ENCODE measurements at regions not wholly inside any gene's neighbourhood (a gene's known extent, or its start where the extent isn't known, plus 50 kb on each side); places are given as distances from the start of the nearest gene placed in this dataset.

DNA sequence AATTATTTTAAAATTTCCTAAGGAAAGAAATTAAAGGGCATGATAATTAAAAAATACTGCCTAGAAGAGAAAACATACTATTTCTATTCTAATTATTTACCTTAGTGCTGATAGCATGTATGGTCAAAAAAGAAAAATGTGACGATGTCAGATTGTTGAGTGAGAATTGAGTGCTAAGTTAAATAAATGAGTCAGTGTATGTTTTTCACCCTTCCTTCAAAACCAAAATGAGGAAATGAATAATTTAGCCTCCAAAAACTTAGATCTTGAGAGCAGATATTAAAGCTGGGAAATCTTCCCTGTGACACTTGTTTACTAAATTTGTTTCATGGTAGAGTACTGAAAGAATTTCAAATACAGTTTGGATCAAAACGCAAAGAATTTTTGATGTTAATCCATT, 58.6 kb upstream of the NYAP2 start:
- H3K4me3 ChIP-seq (ENCODE audit: low read depth, low read length) = no peak overlapping the region
- DNase-seq (ENCODE audit: low read depth) = no peak
- TF ChIP-seq CTCF (IDR thresholded peaks at IDR 0.05; ENCODE audit: insufficient read depth, low read length) = no peak

DNA sequence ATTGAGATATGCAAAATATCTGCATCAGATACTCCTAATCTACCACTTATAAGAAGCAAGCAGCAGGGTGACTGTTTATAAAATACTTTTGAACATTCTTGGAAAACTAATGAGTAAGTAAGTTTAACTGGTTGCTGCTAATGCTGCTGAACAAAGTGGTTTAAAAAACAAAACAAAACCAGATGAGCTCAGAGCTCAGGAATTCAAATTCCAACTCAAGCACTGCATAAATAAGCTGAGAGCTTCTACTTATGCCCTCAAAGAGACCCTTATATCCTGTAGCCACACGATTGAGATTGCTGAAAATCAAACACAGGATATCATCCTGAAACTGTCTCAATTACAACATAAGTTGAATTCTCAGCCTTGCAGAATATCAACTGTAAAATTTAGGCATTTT, 62.3 kb upstream of the NYAP2 start:
- H3K4me3 ChIP-seq (ENCODE audit: low read depth, low read length) = no peak overlapping the region
- peak; percentile 1 for DNase-seq (ENCODE audit: low read depth)
- no peak for TF ChIP-seq CTCF (IDR thresholded peaks at IDR 0.05; ENCODE audit: insufficient read depth, low read length)

- no peak for DNase-seq (ENCODE audit: low read depth)
Observed at GRCh38 chr2:225334514-225334913, 65.0 kb upstream of the NYAP2 start.

GRCh38 chr2:225328192-225328591, 71.3 kb upstream of the NYAP2 start:
- TF ChIP-seq CTCF (IDR thresholded peaks at IDR 0.05; ENCODE audit: insufficient read depth, low read length) = no peak
- DNase-seq (ENCODE audit: low read depth) = no peak
- H3K4me3 ChIP-seq (ENCODE audit: low read depth, low read length) = no peak overlapping the region

More at GRCh38 chr2:225334514-225334913, 65.0 kb upstream of the NYAP2 start:
- no peak for TF ChIP-seq CTCF (IDR thresholded peaks at IDR 0.05; ENCODE audit: insufficient read depth, low read length)
- no peak overlapping the region for H3K4me3 ChIP-seq (ENCODE audit: low read depth, low read length)

DNA sequence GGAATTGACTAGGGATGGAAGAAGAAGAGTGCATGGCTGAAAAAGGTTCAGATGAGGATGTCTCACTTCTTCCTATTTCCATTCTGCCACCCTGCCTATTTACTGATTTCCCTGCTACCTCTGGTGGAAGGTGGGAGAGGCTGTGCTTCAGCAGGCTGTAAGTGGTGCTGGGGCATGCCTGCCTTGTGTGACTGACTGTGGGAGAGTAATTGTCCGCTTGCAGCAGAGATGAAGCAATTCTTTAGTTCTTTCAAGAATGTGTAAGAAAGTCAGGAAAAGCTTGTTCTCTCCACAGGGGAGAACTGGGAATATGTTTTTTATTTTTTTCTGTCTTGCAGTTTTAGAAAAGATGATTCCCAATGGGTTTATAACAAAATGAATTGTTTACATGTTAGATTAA, 72.5 kb upstream of the NYAP2 start:
- TF ChIP-seq CTCF (IDR thresholded peaks at IDR 0.05; ENCODE audit: insufficient read depth, low read length) = no peak
- no peak for DNase-seq (ENCODE audit: low read depth)
- no peak overlapping the region for H3K4me3 ChIP-seq (ENCODE audit: low read depth, low read length)

DNA sequence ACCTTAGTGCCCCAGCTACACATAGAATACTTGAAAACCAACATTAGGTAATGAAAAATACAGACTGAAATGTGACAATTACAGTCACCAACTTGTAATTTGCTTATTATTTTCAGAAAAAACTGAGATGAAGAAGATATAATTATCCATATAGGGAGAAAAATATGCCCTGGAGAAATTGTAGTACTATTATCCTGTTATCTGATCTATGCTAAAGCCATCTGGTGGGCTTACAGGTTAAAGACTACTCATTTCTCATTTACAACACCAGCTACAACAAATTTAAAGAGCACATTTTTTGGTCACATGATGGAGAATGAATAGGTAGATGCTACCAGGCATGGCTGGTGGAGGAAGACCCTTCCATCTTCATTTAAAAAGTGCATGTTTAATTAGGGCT, 79.6 kb upstream of the NYAP2 start:
- no peak overlapping the region for H3K4me3 ChIP-seq (ENCODE audit: low read depth, low read length)
- no peak for DNase-seq (ENCODE audit: low read depth)
- no peak for TF ChIP-seq CTCF (IDR thresholded peaks at IDR 0.05; ENCODE audit: insufficient read depth, low read length)

DNA sequence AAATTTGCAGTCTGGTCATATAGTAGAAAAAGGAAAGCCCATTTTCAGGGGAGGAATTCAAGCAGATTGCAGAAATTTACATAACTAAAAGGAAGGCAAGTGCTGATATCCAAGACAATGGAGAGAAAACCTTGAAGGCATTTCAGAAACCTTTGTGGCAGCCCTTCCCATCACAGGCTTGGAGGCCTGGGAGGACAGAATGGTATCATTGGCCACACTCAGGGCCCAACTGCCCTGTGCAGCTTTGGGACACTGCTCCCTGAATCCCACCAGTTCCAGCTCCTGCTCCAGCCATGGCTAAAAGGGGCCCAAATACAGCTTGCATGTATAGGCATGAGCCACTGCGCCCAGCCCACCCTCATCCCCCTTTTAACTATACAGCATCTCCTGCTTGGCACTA, 81.1 kb upstream of the NYAP2 start:
- TF ChIP-seq CTCF (IDR thresholded peaks at IDR 0.05; ENCODE audit: insufficient read depth, low read length) = no peak
- H3K4me3 ChIP-seq (ENCODE audit: low read depth, low read length) = no peak overlapping the region
- DNase-seq (ENCODE audit: low read depth) = no peak

Data from fibroblast of the aortic adventitia (primary cell).